H7 (cell line): ENCODE measurements at regions not wholly inside any gene's neighbourhood (a gene's known extent, or its start where the extent isn't known, plus 50 kb on each side); places are given as distances from the start of the nearest gene placed in this dataset.
"Not testable (repeated sequence)": the region's sequence is repeated elsewhere in the genome, so short reads cannot be mapped to it uniquely, and the experiment has no call there.

Source experiments
- DNase-seq: peaks from one replicate; pipeline ENCODE4 v3.0.0; 2012
- H3K27me3 ChIP-seq: 2 replicates; pipeline ENCODE4 v1.6.0; 2011; ENCODE audit warnings: mild to moderate bottlenecking, low read length; ENCODE audit not compliant: control insufficient read depth, insufficient read depth
- H3K36me3 ChIP-seq: replicated peaks from 2 replicates; pipeline ENCODE4 v1.5.1; 2011; ENCODE audit warnings: low read length; ENCODE audit not compliant: control insufficient read depth, insufficient read depth
- H3K4me3 ChIP-seq: 2 replicates; pipeline ENCODE4 v1.5.1; 2011; ENCODE audit warnings: low read depth, mild to moderate bottlenecking, control low read depth, low read length, moderate library complexity; ENCODE audit not compliant: insufficient read depth

DNA sequence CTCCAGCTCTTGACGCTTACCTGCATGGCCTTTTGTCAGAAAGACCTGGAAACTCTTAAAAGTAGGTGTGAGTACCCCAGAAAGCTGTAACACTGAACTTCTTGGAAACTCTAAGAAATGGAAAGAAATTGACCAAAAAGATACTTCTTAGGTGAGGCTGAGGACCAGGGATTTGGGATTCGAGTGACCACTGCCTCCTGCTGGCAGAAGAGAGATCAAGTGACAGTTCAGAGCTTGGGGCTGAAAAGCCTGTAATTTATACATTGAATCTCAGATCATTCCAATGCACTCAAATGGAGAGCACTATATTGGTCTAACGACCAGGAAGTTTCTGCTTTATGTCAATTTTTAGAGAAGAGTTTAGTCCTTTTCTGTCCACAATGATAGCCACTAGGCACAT lies 204.6 kb downstream of the PDGFRA start:
- no peak overlapping the region for H3K4me3 ChIP-seq
- DNase-seq: peak; percentile 31
- no peaks in the 10 kb centered on the region for H3K27me3 ChIP-seq
- no peaks in the 10 kb centered on the region for H3K36me3 ChIP-seq

DNA sequence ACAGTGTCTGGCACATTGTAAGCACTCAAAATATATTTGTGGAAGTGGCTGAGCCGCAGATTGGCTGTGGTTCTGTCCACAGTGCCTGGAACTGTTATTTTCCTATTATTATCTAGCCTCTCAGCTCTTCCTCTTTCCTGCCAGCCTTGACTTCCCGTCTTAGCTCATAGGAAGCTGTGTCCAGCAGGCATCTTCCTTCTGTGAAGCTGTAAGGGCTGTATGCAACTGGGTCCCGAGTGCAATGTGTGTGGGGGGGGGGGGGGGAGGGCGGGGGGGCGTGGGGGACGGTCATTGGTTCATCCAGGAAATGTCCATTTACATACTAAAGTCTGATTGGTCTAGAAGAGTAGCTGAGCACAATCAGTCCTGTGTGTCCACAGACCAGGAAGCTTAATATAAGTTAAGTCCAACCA lies 210.7 kb downstream of the PDGFRA start:
- H3K36me3 ChIP-seq: no peaks in the 10 kb centered on the region
- H3K4me3 ChIP-seq: no peak overlapping the region
- DNase-seq: peak; percentile 12
- H3K27me3 ChIP-seq: no peaks in the 10 kb centered on the region

DNA sequence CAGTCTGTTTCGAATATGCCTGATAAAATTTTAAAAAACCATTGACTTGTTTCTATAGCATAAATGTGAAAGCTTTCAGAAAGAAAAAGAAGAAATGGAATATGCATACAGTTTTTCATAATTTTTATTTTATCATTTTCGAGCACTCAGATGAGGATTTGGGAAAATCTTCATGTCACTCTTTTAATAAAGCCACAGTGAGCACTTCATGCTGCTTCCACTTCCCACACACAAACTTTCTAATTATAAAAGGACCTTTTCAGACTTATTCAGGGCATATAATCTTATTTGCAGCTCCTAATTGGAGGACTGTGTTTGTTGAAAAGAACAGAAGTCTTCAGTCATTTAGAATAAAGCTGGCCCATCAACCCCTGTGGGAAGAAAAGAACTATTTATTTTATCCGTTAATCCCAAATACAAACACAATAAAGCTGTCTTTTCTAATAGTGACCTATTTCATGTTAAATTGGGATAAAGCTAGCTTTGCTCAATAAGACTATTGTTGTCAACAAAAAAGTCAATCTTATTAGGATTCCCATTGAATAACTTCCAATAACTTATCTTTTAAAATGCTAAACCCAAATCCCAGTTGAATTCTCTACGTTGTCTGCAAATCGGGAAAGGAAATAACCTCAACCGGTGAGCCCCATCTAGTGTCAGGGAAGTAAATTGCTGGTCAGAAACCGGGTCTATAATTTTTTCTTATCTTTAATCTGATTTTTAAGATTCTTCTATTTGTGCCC lies 211.5 kb downstream of the PDGFRA start:
- Histone ChIP-seq H3K27me3 (no peaks in the 10 kb centered on the region), H3K36me3 (no peaks in the 10 kb centered on the region), H3K4me3 (no peak overlapping the region)
- peak; percentile 56 for DNase-seq

DNA sequence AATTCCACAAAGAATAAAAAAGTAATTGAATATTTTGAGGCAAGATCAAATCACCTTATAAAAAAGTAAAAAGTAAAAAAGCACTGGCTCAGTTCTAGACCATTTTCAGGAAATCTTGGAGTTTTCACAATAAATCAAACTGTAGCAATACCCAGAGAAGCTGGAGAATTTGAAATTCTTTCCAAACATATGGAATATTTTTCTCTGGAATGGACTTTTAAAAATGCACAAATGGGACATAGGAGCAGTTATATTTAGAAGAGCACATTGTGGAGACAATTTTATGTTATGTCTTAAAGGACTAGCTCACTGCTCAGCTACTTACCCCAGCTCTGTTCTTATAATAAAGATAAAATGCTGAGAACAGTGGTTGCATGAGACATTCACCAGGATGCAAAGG lies 211.9 kb upstream of the KIT start:
- H3K27me3 ChIP-seq: no peaks in the 10 kb centered on the region
- no peak for DNase-seq
- no peak overlapping the region for H3K4me3 ChIP-seq
- H3K36me3 ChIP-seq: no peaks in the 10 kb centered on the region

DNA sequence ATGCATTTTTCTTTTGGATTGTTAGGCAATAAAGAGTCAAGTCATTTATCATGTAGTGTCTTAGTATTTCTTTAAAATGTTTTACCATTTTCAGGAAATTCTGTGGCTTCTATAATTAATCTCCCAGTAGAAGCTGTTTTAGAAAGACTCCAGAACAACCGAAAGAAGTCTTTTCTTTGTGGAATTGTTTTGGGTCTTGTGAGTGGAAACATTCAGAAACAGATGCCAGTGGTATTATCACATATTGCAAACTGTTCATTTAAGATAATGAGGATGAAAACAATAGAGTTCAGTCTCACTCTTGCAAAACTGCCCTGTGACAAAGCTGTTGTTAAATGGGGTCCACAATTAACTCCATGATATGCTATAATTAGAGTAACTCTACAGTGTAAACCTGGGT lies 211.2 kb upstream of the KIT start:
- no peaks in the 10 kb centered on the region for H3K27me3 ChIP-seq
- no peak for DNase-seq
- no peak overlapping the region for H3K4me3 ChIP-seq
- no peaks in the 10 kb centered on the region for H3K36me3 ChIP-seq

DNA sequence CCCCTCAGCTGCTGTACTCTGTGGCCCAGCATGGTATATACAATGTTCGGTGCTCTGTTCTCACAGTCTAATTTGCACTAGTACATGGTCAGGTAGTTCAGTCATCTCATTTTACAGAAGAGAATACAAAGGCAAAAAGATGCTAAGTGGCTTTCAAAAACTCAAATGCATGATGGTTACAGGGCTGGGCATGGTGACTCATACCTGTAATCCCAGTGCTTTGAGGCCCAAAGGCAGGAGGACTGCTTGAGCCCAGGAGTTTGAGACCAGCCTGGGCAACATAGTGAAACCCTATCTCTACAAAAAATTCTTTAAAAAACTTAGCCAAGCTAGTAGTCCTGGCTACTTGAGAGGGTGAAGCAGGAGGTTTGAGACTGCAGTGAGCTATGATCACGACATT lies 210.5 kb upstream of the KIT start:
- H3K27me3 ChIP-seq: no peaks in the 10 kb centered on the region
- DNase-seq: no peak
- H3K4me3 ChIP-seq: no peak overlapping the region
- no peaks in the 10 kb centered on the region for H3K36me3 ChIP-seq

DNA sequence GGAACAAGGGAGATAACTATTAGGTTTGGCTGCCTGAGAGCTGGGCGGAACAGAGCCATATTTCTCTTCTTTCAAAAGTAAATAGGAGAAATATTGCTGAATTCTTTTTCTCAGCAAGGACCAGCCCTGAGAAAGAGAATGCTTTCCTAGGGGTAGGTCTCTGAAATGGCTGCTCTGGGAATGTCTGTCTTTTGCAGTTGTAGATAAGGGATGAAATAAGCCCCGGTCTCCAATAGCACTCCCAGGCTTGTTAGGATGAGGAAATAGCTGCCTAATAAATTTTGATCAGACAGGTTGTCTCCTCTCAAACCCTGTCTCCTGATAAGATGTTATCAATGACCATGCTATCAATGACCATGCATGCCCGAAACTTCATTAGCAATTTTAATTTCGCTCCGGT lies 207.8 kb upstream of the KIT start:
- no peak for DNase-seq
- Histone ChIP-seq H3K4me3 (no peak overlapping the region), H3K27me3 (no peaks in the 10 kb centered on the region), H3K36me3 (no peaks in the 10 kb centered on the region)

DNA sequence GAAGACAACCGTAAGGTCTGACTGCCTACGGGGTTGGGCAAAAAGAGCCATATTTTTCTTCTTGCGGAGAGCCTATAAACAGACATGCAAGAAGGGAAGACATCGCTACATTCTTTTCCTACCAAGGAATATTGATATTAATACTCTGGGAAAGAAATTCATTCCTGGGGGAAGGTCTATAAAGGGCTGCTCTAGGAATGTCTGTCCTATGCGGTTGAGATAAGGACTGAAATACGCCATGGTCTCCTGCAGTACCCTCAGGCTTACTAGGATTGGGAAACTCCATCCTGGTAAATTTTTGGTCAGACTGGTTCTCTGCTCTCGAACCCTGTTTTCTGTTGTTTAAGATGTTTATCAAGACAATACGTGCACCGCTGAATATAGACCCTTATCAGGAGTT lies 190.8 kb upstream of the KIT start:
- not testable (repeated sequence) for DNase-seq, H3K36me3 ChIP-seq, H3K4me3 ChIP-seq, H3K27me3 ChIP-seq

DNA sequence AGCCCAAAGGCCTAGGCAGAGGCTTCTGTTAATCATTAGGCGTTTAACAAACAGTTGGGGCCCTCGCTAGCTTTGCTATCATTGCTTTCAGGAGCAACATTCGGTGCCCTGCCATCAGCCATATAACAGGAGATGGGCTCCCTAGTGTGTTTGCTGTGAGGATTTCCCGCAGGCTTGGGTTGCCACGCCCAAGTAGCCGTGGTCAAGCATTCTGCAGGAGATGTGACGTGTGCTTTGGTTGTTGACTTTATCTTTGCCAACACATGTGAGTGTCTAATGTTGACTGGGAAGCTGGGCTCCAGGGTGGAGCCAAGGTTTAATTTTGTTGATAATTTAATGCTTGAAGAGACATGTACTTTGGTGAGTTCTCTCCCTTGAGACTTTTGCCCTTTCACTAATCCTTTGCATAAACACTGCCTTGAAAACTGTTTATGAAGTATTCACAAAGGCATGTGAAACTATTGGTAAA lies 184.6 kb upstream of the KIT start:
- Histone ChIP-seq H3K27me3 (no peaks in the 10 kb centered on the region), H3K36me3 (no peaks in the 10 kb centered on the region), H3K4me3 (no peak overlapping the region)
- DNase-seq: no peak

DNA sequence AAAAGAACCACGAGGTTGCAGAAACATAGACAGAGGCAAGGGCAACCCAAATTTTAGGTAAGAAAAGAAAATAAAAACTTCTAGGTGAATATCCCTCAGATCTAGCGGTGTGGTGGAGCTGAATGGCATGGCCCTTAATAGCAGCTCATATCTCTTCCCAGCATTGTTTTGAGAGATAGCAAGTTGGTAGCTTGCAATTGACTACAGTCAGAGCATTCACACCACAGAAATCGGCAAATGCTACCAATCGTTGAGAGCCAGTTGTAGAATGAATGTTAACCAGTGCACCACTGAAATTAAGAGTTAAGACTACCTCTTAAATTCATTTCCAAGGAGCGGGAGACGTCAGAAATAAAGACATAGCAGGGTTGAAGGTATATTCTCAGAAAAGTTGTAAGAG lies 184.0 kb upstream of the KIT start:
- DNase-seq: no peak
- no peak overlapping the region for H3K4me3 ChIP-seq
- H3K27me3 ChIP-seq: no peaks in the 10 kb centered on the region

DNA sequence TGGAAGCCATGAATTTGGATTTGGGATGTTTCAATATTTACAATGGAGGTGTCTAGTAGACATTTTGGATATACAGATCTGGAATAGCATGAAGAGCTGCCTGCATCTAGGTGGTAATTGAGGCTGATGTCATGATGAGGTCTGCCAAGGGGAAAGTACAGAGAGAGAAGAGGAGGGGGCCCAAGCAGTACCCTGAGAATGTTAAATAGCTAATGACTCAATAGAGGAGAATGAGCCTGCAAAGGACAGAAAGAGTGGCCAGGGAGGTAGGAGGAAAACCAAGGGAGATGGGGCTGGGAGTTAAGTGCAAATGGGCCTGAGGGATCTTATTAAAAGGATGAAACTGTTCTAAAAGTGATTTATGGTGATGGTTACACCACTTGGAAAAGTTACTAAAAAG lies 182.2 kb upstream of the KIT start:
- no peak overlapping the region for H3K4me3 ChIP-seq
- no peak for DNase-seq
- H3K27me3 ChIP-seq: no peaks in the 10 kb centered on the region
- no peaks in the 10 kb centered on the region for H3K36me3 ChIP-seq

More for the DNA sequence above, 184.0 kb upstream of the KIT start:
- H3K36me3 ChIP-seq: no peaks in the 10 kb centered on the region

DNA sequence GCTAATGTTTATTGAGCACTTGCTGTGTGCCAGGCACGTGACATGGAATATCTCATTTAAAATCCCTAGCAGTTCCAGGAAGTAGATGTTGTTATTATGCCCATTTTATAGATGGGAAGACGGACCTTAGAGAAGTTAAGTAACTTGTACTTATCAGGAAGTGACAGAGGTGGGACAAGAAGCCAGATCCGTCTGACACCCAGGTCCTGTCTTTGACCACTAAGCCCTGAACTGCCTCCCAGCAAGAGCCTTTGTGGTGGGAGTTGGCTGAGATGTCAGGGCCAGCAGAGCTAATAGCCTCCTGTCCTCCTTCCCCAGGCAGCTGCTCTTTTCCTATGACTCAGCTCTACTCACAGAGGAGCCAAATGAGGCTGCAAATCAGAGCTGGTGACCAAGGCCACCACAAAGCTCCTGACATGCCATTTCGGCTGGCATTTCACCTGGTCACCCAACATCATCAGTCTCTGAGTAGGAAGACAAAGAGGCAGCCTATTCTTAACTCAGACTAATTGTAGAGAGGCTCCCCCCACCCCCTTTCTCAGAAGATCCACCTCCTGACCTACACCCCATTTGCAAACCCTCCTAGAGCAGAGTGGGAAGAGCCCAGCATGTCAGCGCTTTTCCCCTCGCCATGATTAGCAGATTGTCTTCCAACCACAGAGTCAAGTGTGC lies 175.1 kb upstream of the KIT start:
- no peak overlapping the region for H3K4me3 ChIP-seq
- no peaks in the 10 kb centered on the region for H3K27me3 ChIP-seq
- DNase-seq: no peak
- H3K36me3 ChIP-seq: no peaks in the 10 kb centered on the region

DNA sequence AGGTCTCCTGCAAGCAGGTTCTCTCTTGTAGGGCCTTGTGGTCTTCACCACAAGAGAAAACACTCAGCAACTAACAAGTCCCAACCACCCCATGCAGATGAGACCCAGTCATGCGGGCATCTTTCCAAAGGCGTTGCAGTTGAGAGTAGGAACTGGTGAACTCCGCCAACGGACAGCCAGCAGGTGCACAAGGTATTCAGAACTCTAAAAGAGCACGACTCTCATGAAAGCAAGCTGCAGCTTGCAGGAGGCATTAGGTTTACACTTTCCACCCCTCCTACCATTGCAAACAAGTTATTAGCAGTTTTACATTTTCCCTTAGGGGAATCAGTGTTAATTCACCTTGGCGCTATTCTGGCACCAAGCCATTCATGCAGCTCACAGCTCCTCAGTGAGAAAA lies 173.4 kb upstream of the KIT start:
- Histone ChIP-seq H3K27me3 (no peaks in the 10 kb centered on the region), H3K4me3 (no peak overlapping the region), H3K36me3 (no peaks in the 10 kb centered on the region)
- no peak for DNase-seq

DNA sequence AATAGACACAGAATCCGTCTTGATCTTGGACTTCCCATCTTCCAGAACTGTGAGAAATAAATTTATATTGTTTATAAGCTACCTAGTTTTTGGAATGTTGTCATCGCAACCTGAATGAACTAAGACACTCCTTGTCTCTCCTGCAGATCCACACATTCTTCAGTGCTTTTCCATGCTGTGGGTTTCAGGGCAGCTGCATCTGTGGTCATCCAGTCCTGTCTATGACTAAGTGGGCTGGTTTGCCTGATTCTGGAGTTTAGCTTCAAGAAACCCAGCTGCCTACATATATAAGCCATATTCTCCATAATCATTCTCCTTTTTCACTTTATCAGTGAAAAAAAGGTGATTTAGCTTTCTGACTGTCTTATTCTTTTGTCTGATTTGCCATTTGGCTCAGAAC lies 170.3 kb upstream of the KIT start:
- no peak for DNase-seq
- no peak overlapping the region for H3K4me3 ChIP-seq
- H3K27me3 ChIP-seq: no peaks in the 10 kb centered on the region
- H3K36me3 ChIP-seq: no peaks in the 10 kb centered on the region

DNA sequence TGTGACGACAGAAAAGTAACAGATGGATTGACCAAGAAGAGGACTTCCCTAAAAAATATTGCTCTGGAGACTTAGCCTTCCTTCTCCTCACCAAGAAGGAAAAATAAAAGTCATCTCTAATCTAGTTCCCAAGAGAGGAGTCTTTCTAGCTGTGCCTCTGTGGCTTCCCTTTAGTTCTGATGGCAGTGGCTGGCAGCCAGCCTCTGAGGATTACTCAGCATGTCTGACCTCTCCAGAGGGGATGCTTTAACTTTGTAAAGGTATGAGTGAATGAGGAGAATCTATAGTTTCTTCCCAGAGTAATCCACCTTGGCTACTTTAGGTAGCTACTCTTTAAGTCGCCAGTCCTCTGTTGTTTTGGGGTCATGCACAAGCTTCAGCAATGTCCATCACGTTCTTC lies 163.9 kb upstream of the KIT start:
- no peak for DNase-seq
- Histone ChIP-seq H3K4me3 (no peak overlapping the region), H3K36me3 (no peaks in the 10 kb centered on the region), H3K27me3 (no peaks in the 10 kb centered on the region)
